ENCODE measurements at regions not wholly inside any gene's neighbourhood (a gene's known extent, or its start where the extent isn't known, plus 50 kb on each side); places are given as distances from the start of the nearest gene placed in this dataset.
A peak's percentile ranks its signal among the peaks of the same experiment; 100 is the strongest.

- intact Hi-C loops (cut with DNase I; ENCODE audit: low total_unique reads) = no loop called here
- H3K27me3 ChIP-seq = no peaks in the 10 kb centered on the region
- no peaks in the 10 kb centered on the region for H3K4me1 ChIP-seq
- H3K9me3 ChIP-seq = no peaks in the 10 kb centered on the region
- TF ChIP-seq CTCF (IDR thresholded peaks at IDR 0.05) (no peak), EP300 (IDR thresholded peaks at IDR 0.05; ENCODE audit: low read depth) (no peak), POLR2AphosphoS5 (IDR thresholded peaks at IDR 0.05) (no peak), POLR2A (IDR thresholded peaks at IDR 0.05) (no peak)
- DNase-seq = no peak
- in situ Hi-C loops (cut with MboI; ENCODE audit: low pct_ligation_motif_present in 1 of 4, low pct_unique_long_range_greater_than_20kb in 1 of 4, low sequenced_read_pairs in 3 of 4) = no loop called here
- no peaks in the 10 kb centered on the region for H3K36me3 ChIP-seq
- no peak overlapping the region for H3K27ac ChIP-seq
- 91 to 100% methylated on average over 2 of the region's 2 CpGs for WGBS, 2 donors (ENCODE audit: low coverage in 1 of 2)
- H3K4me3 ChIP-seq = no peak overlapping the region
Measured at GRCh38 chr7:40987571-40987970, 715.3 kb downstream of the INHBA start.

GRCh38 chr7:40986351-40986873, 716.5 kb downstream of the INHBA start:
- Histone ChIP-seq H3K36me3 (no peaks in the 10 kb centered on the region), H3K9me3 (no peaks in the 10 kb centered on the region), H3K4me1 (no peaks in the 10 kb centered on the region), H3K27ac (peak overlapping the region in 1 of 4 donors; percentile 17), H3K27me3 (no peaks in the 10 kb centered on the region), H3K4me3 (no peak overlapping the region)
- intact Hi-C loops (cut with DNase I; ENCODE audit: low total_unique reads) (no loop called here), in situ Hi-C loops (cut with MboI; ENCODE audit: low pct_ligation_motif_present in 1 of 4, low pct_unique_long_range_greater_than_20kb in 1 of 4, low sequenced_read_pairs in 3 of 4) (no loop called here)
- TF ChIP-seq EP300 (IDR thresholded peaks at IDR 0.05; ENCODE audit: low read depth) (no peak), CTCF (IDR thresholded peaks at IDR 0.05) (no peak), POLR2A (IDR thresholded peaks at IDR 0.05) (no peak), POLR2AphosphoS5 (IDR thresholded peaks at IDR 0.05) (peak in 2 of 3 donors; percentile 12 to 30)
- 48 to 52% methylated on average over 4 to 7 of the region's 7 CpGs for WGBS, 2 donors (ENCODE audit: low coverage in 1 of 2)
- no peak for DNase-seq

- H3K36me3 ChIP-seq = no peaks in the 10 kb centered on the region
- in situ Hi-C loops (cut with MboI; ENCODE audit: low pct_ligation_motif_present in 1 of 4, low pct_unique_long_range_greater_than_20kb in 1 of 4, low sequenced_read_pairs in 3 of 4) (no loop called here), intact Hi-C loops (cut with DNase I; ENCODE audit: low total_unique reads) (no loop called here)
- no peaks in the 10 kb centered on the region for H3K27me3 ChIP-seq
- no peak overlapping the region for H3K4me3 ChIP-seq
- no peak for DNase-seq
- TF ChIP-seq EP300 (IDR thresholded peaks at IDR 0.05; ENCODE audit: low read depth) = no peak
- TF ChIP-seq POLR2AphosphoS5 (IDR thresholded peaks at IDR 0.05) = no peak
- no peak for TF ChIP-seq CTCF (IDR thresholded peaks at IDR 0.05)
- no peak for TF ChIP-seq POLR2A (IDR thresholded peaks at IDR 0.05)
- no peaks in the 10 kb centered on the region for H3K4me1 ChIP-seq
- no peaks in the 10 kb centered on the region for H3K9me3 ChIP-seq
- no peak overlapping the region for H3K27ac ChIP-seq
- WGBS, 2 donors (ENCODE audit: low coverage in 1 of 2) = 79 to 88% methylated on average over 3 to 5 of the region's 5 CpGs
Measured at GRCh38 chr7:40983111-40983510, 719.8 kb downstream of the INHBA start.

DNA sequence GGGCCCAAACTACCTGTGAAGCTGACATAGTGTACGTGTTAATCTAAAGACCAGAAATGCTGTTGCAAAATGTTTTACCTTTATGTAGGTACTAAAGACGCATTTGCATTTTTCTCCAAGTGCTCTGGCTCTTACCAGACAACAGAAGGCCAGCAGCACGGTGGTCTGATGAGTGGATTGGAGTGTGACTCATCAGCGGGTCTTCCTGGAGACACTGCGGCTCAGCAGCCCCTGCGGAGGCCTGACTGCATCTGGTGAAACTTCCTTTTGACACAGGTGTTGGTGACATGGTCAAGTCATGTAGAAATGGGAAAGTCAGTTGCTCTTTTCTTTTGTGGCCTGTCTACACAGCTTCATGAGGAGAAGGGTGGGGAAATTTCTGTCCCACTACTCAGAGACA, 723.6 kb downstream of the INHBA start:
- intact Hi-C loops (cut with DNase I; ENCODE audit: low total_unique reads) (no loop called here), in situ Hi-C loops (cut with MboI; ENCODE audit: low pct_ligation_motif_present in 1 of 4, low pct_unique_long_range_greater_than_20kb in 1 of 4, low sequenced_read_pairs in 3 of 4) (no loop called here)
- TF ChIP-seq EP300 (IDR thresholded peaks at IDR 0.05; ENCODE audit: low read depth) (no peak), CTCF (IDR thresholded peaks at IDR 0.05) (no peak), POLR2A (IDR thresholded peaks at IDR 0.05) (no peak), POLR2AphosphoS5 (IDR thresholded peaks at IDR 0.05) (no peak)
- H3K4me3 ChIP-seq = no peak overlapping the region
- 89 to 100% methylated on average over 2 to 6 of the region's 6 CpGs for WGBS, 2 donors (ENCODE audit: low coverage in 1 of 2)
- no peak for DNase-seq
- H3K4me1 ChIP-seq = no peaks in the 10 kb centered on the region
- H3K27me3 ChIP-seq = no peaks in the 10 kb centered on the region
- no peaks in the 10 kb centered on the region for H3K9me3 ChIP-seq
- no peak overlapping the region for H3K27ac ChIP-seq
- H3K36me3 ChIP-seq = no peaks in the 10 kb centered on the region
